Esophagus muscularis mucosa (tissue), 3 donors: ENCODE measurements at regions not wholly inside any gene's neighbourhood (a gene's known extent, or its start where the extent isn't known, plus 50 kb on each side); places are given as distances from the start of the nearest gene placed in this dataset.

ENCODE experiments used
- POLR2A ChIP-seq: fragments of 450-650 bp; IDR thresholded peaks from one replicate; pipeline ENCODE4 v1.6.1; 2017; ENCODE audit warnings: antibody characterized with exemption, moderate library complexity, mild to moderate bottlenecking, low read depth
- TF ChIP-seq, protein P1 (sequence below), 3 experiments: fragments of 200-600 bp in 2 of 3; fragments of 450-650 bp in 1 of 3; sonication (generic) in 2 of 3; IDR thresholded peaks; one replicate each; pipeline ENCODE4 v1.5.1; 2017 to 2019; ENCODE audit warnings: antibody characterized with exemption in 3 of 3, mild to moderate bottlenecking in 2 of 3, moderate library complexity in 1 of 3

DNA sequence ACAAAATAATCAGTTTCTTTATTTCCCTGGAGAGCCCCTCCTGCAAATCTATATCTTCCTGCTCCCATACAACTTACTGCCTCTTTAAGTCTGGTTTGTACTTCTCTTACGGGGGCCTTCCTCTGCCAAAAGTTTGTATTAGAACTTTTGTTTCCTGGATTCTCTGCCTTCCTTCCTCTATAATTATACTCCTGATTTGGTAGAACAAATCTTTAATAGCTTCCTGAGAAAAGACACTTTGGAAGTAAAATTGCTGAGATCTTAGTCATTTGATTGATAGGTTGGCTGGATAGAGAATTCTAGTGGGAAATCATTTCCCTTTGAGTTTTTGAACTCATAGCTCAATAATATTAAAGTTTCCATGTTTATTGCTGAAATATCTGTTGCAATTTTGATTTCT lies 499.2 kb downstream of the RAB38 start:
- no peak for TF ChIP-seq POLR2A
- TF ChIP-seq, protein P1, sequence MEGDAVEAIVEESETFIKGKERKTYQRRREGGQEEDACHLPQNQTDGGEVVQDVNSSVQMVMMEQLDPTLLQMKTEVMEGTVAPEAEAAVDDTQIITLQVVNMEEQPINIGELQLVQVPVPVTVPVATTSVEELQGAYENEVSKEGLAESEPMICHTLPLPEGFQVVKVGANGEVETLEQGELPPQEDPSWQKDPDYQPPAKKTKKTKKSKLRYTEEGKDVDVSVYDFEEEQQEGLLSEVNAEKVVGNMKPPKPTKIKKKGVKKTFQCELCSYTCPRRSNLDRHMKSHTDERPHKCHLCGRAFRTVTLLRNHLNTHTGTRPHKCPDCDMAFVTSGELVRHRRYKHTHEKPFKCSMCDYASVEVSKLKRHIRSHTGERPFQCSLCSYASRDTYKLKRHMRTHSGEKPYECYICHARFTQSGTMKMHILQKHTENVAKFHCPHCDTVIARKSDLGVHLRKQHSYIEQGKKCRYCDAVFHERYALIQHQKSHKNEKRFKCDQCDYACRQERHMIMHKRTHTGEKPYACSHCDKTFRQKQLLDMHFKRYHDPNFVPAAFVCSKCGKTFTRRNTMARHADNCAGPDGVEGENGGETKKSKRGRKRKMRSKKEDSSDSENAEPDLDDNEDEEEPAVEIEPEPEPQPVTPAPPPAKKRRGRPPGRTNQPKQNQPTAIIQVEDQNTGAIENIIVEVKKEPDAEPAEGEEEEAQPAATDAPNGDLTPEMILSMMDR (IDR thresholded peaks at IDR 0.05): no peak
